Spleen (tissue), 7 donors: ENCODE measurements at regions not wholly inside any gene's neighbourhood (a gene's known extent, or its start where the extent isn't known, plus 50 kb on each side); places are given as distances from the start of the nearest gene placed in this dataset.

Source experiments
- CTCF ChIP-seq, 11 experiments: fragments of 200-600 bp in 7 of 11; fragments of 450-650 bp in 4 of 11; sonication (generic) in 4 of 11; IDR thresholded peaks in 8 of 11; conservative IDR thresholded peaks in 3 of 11; 1 replicate in 7 of 11; 2 replicates in 4 of 11; pipeline versions ENCODE4 v1.4.0 to v1.8.0; 2016 to 2021; ENCODE audit warnings: antibody characterized with exemption in 11 of 11, inconsistent platforms in 4 of 11, mild to moderate bottlenecking in 1 of 11
- POLR2A ChIP-seq, 3 donors: fragments of 450-650 bp; IDR thresholded peaks; one replicate each; pipeline ENCODE4 v1.5.1; 2017; ENCODE audit warnings: antibody characterized with exemption in 3 of 3, mild to moderate bottlenecking in 1 of 3
- POLR2AphosphoS5 ChIP-seq, 3 donors: sonication (generic); formaldehyde crosslinking; IDR thresholded peaks; one replicate each; pipeline ENCODE4 v1.5.1; 2017; ENCODE audit warnings: antibody characterized with exemption in 3 of 3
- donor health status: DM: no; HTN: no; CAD: no; lungs with moderate emphysema.
- donor health status: DM: no; HTN: no; CAD: no.
- donor health status: DM: no; HTN: no; CAD: no.

- TF ChIP-seq CTCF (IDR thresholded peaks at IDR 0.05 in 8 of 11, conservative IDR thresholded peaks at IDR 0.05 in 3 of 11) (no peak), POLR2A (IDR thresholded peaks at IDR 0.05) (no peak), POLR2AphosphoS5 (IDR thresholded peaks at IDR 0.05) (no peak)
These were observed 449.9 kb downstream of the PRELID2 start for GRCh38 chr5:145385276-145385675.
